AG04450 (cell line): ENCODE measurements at regions not wholly inside any gene's neighbourhood (a gene's known extent, or its start where the extent isn't known, plus 50 kb on each side); places are given as distances from the start of the nearest gene placed in this dataset.

Source experiments
- CTCF ChIA-PET: fragments of 300-600, 350-600 bp; formaldehyde crosslinking; extraction: SDS; loops from one replicate; lab custom pipeline; 2022; ENCODE audit warnings: antibody characterized with exemption, inconsistent platforms; lab: Charles Lee
- POLR2A ChIA-PET: fragments of 350-600 bp; formaldehyde crosslinking; extraction: SDS; loops from one replicate; lab custom pipeline; 2021; ENCODE audit warnings: antibody characterized with exemption, inconsistent platforms; lab: Yijun Ruan, JAX
- DNase-seq: peaks from one replicate; pipeline ENCODE4 v3.0.0-alpha.2; 2011; ENCODE audit warnings: low read depth, low spot score
- H3K27ac ChIP-seq: one replicate; pipeline ENCODE4 v1.5.1; 2012; ENCODE audit warnings: low read depth, low read length, control low read depth
- H3K27me3 ChIP-seq: one replicate; pipeline ENCODE4 v1.6.0; 2012; ENCODE audit warnings: low read length; ENCODE audit not compliant: control insufficient read depth, insufficient read depth
- H3K4me3 ChIP-seq: 2 replicates; pipeline ENCODE4 v1.5.1; 2011; ENCODE audit warnings: mild to moderate bottlenecking, low read depth, low read length, control low read depth
- H3K9me3 ChIP-seq: 2 replicates; pipeline ENCODE4 v1.5.1; 2012; ENCODE audit warnings: low read length; ENCODE audit not compliant: control insufficient read depth, insufficient read depth
- CTCF ChIP-seq: IDR thresholded peaks from 2 replicates; pipeline ENCODE4 v1.5.1; 2011; ENCODE audit warnings: low read depth, low read length, control low read depth, inconsistent platforms

- no peak for TF ChIP-seq CTCF
- ChIA-PET POLR2A (no interaction called here), CTCF (no interaction called here)
- Histone ChIP-seq H3K4me3 (no peak overlapping the region), H3K27me3 (no peaks in the 10 kb centered on the region), H3K9me3 (no peaks in the 10 kb centered on the region), H3K27ac (no peak overlapping the region)
- no peak for DNase-seq
Measured at GRCh38 chr1:116852910-116853309, 56.8 kb upstream of the PTGFRN start.

GRCh38 chr1:116853680-116854402 is 55.9 kb upstream of the PTGFRN start:
- no peak for TF ChIP-seq CTCF
- Histone ChIP-seq H3K4me3 (no peak overlapping the region), H3K27me3 (no peaks in the 10 kb centered on the region), H3K9me3 (no peaks in the 10 kb centered on the region), H3K27ac (no peak overlapping the region)
- no peak for DNase-seq
- ChIA-PET CTCF (interaction anchor here (0.7 to 1.1 kb wide), 2 partner anchors 90 to 116 kb away, joined by 3 read pairs; no protein-coding TSS in a partner anchor), POLR2A (interaction anchor here (0.6 kb wide), 1 partner anchor 1557 kb away, joined by 6 read pairs; no protein-coding TSS in a partner anchor)

GRCh38 chr1:116854403-116854690 is 55.4 kb upstream of the PTGFRN start:
- Histone ChIP-seq H3K27ac (no peak overlapping the region), H3K27me3 (no peaks in the 10 kb centered on the region), H3K4me3 (no peak overlapping the region), H3K9me3 (no peaks in the 10 kb centered on the region)
- TF ChIP-seq CTCF, result no peak
- CTCF ChIA-PET, result interaction anchor here (0.7 to 1.1 kb wide), 2 partner anchors 90 to 117 kb away, joined by 3 read pairs; no protein-coding TSS in a partner anchor
- DNase-seq, result no peak
- POLR2A ChIA-PET, result interaction anchor here (0.6 kb wide), 1 partner anchor 1558 kb away, joined by 6 read pairs; no protein-coding TSS in a partner anchor

- Histone ChIP-seq H3K27me3 (no peaks in the 10 kb centered on the region), H3K4me3 (no peak overlapping the region), H3K27ac (no peak overlapping the region), H3K9me3 (no peaks in the 10 kb centered on the region)
- TF ChIP-seq CTCF, result no peak
- no peak for DNase-seq
- ChIA-PET POLR2A (no interaction called here), CTCF (no interaction called here)
Measured at GRCh38 chr1:116854716-116855115, 55.0 kb upstream of the PTGFRN start.

- Histone ChIP-seq H3K27ac (peak overlapping the region; percentile 12), H3K9me3 (no peaks in the 10 kb centered on the region), H3K27me3 (no peaks in the 10 kb centered on the region), H3K4me3 (no peak overlapping the region)
- CTCF ChIA-PET, result interaction anchor here (1.2 kb wide), 1 partner anchor 13 kb away, joined by 3 read pairs; no protein-coding TSS in a partner anchor
- DNase-seq, result no peak
- no peak for TF ChIP-seq CTCF
- POLR2A ChIA-PET, result no interaction called here
Measured at GRCh38 chr1:116855191-116855619, 54.5 kb upstream of the PTGFRN start.
